ENCODE measurements at regions not wholly inside any gene's neighbourhood (a gene's known extent, or its start where the extent isn't known, plus 50 kb on each side); places are given as distances from the start of the nearest gene placed in this dataset.
"Not testable (repeated sequence)": the region's sequence is repeated elsewhere in the genome, so short reads cannot be mapped to it uniquely, and the experiment has no call there.

DNA sequence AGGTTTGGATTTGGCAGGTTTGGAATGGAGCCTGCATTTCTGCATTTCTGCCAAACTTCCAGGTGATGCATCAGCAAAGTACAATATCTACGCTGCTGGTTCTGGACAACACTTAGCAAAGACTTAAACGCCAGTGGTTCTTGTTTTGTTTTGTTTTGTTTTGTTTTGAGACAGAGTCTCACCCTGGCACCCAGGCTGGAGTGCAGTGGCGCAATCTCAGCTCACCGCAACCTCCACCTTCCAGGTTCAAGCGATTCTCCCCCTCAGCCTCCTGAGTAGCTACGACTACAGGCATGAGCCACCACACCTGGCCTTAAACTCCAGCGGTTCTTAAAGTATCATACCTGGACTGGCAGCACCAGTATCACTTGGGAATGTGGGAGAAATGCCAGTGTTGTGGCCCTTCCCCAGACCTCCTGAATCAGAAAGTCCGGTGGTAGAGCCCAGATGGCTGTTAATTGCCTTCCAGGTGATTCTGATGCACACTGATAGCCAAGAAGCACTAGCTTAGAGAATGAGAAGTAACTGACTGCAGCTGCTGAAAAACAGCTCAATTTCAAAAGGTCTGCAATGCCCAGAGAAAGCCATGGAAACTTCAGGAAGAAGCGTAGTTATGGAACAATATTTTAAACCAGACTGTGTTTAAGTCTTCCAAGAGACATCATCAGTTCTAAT is 114.8 kb upstream of the FOXN3 start:
- DNase-seq (ENCODE audit: low read depth in 2 of 2), result no peak

DNA sequence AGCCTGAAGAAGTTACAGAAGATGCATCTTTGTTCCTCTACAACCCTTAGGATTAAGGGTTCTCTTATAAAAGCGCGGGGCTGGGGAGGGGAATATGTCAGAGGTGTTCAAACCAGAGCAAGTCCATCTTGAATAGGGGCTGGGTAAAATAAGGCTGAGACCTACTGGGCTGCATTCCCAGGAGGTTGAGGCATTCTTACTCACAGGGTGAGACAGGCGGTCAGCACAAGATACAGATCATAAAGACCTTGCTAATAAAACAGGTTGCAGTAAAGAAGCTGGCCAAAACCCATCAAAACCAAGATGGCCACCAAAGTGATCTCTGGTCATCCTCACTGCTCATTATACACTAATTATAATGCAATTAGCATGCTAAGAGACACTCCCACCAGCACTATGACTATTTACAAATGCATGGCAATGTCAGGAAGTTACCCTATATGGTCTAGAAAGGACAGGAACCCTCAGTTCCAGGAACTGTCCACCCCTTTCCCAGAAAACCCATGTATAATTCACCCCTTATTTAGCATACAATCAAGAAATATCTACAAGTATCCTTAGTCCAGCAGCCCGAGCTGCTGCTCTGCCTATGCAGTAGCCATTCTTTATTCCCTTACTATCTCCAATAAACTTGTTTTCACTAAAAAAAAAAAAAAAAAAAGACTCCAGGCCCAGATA is 108.1 kb upstream of the FOXN3 start:
- DNase-seq (ENCODE audit: low read depth in 2 of 2), result no peak

DNA sequence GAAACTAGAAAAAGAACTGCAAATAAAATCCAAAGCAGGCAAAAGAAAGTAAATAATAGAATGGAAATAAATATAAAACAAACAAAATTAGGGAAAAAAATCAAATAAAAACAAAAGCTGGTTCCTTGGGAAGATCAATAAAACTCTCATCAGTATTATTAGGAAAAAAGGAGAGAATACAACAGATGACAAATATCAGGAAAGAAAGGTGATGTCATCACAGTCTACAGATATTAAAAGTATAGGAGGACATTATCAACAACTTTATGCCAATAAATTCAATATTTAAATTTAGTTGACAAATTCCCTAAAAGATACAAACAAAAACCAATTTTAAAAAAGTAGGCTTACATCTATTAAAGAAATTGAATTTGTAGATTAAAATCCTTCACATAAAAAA is 107.4 kb upstream of the FOXN3 start:
- DNase-seq (ENCODE audit: low read depth in 2 of 2), result no peak

DNA sequence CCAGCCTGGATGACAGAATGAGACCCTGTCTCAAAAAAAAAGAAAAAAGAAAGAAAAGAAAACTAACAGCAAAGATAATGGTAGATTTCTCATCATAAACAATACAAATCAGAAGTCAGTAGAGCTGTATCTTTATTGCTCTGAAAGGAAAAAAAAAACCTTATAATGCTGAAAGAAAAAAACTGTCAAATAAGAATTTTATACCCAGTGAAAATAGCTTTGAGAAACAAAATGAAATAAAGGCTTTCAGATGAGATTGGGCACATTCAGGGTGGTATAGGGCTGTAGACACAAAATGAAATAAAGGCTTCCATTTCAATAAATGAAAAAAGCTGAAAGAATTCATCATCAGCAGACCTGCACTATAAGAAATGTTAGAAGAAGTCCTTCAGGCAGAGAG is 105.0 kb upstream of the FOXN3 start:
- no peak for DNase-seq (ENCODE audit: low read depth in 2 of 2)

DNA sequence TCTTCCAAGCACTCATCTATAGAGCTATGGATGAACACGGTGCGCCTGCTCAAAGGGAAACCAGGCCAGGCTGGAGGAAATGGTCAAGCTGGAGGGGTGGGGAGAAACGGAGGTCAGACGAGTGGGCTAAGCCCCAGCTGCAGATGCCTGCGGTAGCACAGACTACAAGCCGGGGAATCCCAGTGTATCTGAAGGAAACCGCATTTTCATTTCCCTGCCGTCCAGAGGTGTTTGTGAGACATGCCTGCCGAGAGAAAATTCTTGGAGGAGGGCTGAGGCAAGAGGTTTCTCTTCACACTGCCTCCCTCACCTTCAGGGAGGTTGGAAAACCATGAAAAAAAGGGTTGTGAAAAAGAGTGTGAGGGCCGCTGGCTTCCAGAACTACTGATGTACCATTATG is 102.0 kb upstream of the FOXN3 start:
- no peak for DNase-seq (ENCODE audit: low read depth in 2 of 2)

DNA sequence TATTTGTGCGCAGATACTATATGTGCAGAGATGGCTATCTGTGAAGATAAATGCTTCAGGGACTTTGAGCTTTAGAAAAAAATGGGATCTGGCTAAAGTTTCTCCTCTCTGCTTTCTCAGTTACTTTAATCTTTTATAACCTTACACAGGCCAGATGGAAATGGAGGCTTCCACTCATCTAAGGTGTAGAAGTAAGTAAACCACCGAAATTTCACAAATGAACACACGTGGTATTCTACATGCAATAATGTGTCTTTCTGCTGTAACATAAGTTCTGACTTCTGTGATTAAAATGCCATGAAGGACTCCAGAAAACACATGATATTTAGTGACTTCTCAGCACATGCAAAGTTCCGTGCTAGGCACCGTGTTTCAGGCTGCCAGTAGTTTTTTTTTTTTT is 99.1 kb upstream of the FOXN3 start:
- no peak for DNase-seq (ENCODE audit: low read depth in 2 of 2)

DNA sequence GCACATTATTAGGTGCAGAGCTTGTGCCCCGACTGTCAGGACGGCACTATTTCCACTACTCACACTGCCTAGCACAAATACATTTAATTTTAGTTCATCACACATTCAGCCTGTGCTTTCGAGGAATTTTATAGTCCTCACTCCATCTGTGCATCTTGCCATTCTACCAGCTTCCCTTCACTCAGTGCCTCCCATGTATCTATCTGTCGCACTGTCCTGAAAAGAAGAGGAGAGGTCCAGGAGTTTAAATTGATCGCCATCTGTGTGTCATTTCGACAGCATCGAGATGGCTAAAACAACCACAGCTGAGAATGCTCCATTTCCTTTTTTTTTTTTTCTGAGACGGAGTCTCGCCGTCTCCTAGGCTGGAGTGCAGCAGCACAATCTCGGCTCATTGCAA is 97.6 kb upstream of the FOXN3 start:
- DNase-seq (ENCODE audit: low read depth in 2 of 2), result no peak

DNA sequence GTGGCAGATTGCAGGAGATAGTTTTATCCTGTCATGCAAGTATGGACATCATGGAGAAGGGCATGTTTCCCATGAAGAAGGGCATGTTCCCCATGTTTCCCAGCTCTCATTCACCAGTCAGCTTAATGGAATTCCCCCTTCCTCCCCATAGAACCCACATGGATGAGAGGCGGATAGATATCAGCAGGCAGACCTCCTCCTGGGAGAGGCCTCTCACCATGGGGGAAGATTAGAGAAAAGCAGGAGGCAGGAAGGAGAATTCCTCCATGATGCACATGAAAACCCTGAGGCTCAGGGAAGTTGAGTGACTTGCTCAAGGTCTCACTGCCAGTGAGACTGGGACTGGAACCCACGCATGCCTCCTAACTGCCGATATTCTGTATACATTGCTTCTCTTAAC is 92.9 kb upstream of the FOXN3 start:
- DNase-seq (ENCODE audit: low read depth in 2 of 2), result no peak

DNA sequence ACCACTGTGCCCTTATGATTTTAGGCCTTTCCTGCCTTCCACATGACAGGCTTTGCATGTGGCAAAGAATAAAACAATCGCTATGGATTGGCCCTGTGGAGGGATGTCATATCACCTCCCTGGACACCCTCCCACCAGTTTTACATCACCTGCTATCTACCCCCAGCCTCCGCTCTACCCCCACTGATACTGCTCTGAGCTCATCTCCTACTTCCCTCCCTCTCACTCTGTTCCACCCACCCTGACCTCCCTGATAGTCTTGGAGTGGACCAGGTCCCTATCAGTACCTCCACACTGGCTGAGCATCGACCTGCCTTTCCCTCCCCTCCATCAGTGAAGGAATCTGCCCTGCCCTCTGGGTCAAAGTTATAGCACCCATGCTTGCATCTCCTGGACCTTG is 91.8 kb upstream of the FOXN3 start:
- DNase-seq (ENCODE audit: low read depth in 2 of 2), result no peak

DNA sequence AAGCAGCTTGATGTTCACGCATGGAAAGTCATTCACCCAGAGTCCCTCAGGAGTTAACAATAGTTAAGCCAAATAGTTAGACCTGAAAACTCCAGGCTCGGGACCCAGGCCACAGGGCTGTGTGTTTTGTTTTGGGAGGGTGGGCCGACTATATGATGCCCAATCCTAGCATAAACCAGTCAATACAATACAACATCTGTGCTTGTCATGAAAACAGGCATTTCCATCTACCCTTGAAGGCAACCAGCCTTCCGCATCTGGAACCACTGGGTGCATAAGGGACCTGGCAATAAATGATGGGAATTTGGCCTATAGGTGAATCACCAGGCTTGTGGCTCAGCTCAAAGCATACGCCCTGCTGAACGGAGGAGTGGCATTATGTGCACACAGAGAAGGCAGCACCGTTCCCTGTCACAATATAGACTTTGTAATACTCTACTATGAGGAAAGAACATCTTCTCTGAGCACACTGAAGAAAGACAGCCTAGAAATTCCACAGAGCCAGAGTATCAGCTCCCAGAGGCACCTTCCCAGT is 91.0 kb upstream of the FOXN3 start:
- DNase-seq (ENCODE audit: low read depth in 2 of 2), result no peak

DNA sequence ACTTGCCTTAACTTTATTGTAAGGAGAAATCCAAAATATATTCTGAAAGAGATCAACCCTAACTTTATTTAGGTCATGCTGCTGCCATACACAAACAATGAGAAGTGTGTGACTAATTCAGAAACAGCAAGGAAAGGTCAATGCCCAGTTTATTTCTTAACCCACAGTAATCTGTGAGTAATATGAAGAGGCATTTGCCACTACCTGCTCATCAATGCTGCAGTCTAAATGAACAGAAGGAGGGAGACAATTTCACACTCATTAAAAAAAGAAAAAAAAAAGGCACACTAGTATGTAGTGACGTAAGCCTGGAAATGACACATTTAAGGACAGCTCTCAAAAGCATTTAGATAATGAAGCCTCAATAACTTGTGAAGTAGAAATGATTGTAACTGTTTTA is 90.5 kb upstream of the FOXN3 start:
- DNase-seq (ENCODE audit: low read depth in 2 of 2), result no peak

DNA sequence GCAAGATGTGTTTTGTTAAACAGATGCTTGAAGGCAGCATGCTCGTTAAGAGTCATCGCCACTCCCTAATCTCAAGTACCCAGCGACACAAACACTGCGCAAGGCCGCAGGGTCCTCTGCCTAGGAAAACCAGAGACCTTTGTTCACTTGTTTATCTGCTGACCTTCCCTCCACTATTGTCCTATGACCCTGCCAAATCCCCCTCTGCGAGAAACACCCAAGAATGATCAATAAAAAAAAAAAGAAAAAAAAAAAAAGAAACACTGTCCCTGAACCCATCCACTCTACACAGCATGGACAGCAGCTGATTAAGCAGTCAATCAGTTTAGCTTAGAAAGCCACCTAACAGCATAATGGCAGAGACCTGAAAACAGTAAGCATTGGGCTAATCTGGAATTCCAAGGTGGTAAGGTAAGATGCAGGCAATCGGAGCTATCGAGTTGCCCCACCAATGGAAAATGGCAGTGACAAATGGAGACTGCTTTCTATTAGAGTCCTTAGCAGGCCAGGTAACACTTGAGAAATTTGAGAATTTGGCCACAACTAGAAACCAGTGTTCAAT is 89.9 kb upstream of the FOXN3 start:
- DNase-seq (ENCODE audit: low read depth in 2 of 2), result not testable (repeated sequence)

DNA sequence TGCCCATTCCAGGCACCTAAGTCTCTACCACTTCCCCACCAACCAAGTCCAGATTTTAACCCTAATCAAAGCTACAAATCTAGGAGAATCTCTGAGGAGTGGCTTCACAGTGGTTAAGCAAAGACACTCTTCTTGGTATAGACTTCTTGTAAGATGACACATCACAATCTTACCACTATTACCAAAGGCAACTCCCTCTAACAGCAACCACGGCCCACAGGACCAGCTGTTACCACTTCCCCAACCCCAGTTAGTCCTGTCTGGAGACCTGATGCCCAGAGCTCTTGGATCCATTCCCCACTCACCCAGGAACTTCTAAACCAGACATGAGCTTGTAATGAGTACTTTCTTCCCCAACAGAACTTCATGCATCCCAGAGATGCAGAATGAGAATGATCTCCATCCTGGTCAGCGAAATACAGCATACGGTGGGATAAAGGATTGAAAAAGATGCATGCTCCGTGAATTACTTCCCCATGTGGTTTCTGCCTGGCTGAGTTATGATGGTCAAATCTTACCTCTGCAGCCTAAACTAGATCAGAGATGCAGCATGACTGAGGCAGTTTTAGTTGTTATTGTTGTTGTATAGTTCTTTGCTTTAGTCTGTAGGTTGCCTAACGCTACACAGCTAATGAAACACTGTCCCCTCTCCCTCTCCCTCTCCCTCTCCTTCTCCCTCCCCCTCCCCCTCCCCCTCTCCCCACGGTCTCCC is 87.7 kb upstream of the FOXN3 start:
- DNase-seq (ENCODE audit: low read depth in 2 of 2), result no peak

DNA sequence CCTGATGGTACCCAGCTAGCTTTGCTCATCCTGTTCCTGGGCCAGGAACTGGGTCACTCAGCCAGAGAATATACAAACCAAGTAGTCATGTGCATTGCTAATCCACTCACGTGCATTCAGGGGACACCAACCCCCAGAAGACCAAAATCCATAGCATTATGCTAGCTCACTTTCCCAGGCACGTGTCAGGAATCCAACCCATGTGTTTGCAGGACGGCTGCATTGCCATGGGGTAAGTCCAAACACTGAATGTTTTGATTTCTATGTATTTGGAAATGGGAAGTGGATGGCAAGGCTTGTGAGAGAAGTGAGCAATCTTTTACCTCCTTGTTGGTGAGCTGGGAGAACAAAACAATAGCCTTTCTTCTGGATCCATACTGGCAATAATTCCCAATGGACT is 87.1 kb upstream of the FOXN3 start:
- DNase-seq (ENCODE audit: low read depth in 2 of 2), result no peak

DNA sequence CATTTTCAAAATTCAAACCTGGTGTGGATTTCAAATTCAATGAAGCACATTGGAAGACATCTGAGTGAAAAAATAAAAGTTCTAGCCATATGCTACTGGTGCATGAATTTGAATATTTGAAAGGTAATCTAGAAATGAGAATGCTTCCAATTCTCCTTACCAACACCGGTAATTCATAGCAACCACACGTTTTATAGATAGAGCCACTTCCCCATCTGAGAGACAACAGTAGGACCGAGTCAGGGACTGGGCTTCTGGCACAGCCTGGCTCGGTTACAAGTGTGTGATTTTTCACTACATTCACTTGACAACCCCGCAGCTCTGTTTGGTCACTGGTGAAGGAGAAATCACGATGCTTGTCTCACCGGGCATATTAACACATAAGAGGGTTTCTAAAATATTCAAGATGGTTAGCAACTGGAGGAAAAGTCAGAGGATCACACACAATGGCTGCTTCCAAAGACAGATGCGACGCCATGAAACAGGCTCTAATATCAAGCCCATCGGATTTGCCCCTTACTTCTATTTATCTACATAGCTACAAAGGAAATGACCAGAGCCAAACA is 86.5 kb upstream of the FOXN3 start:
- DNase-seq (ENCODE audit: low read depth in 2 of 2), result no peak

DNA sequence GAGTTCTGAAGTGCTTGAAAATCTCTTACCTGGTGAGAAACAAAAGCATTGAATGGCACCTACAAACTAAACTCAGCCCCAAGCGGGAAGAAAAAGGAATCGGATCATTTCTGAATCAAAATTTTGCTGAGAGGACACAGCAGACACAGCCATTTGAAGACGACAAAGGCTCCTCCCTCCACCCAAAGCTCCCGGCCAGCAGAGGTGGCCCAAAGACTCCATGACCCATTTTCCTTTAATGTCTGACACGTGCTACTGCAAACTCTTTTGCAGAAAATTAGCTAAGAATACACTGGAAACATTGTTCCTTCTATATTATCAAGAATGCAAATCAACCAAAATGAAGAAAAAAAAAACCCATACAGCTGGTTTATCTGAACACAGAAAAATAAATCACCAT is 85.9 kb upstream of the FOXN3 start:
- DNase-seq (ENCODE audit: low read depth in 2 of 2), result no peak

DNA sequence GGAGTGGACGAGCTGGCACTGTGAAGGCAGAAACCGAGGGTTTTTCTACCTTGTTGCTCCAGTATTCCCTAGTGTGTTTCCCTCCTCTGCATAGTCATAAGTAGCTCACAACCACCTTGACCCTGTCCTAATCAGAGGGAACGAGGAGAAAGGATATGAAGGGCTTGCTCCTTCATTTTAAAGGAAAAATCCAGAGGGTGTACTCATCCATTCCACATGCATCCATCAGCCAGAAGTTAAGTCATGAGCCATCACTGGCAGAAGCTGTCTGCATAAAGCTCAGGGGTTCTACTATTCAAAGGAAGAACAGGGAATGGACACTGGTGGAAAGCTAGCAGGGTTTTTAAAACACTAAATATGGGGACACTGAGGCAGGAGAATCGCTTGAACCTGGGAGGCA is 84.3 kb upstream of the FOXN3 start:
- DNase-seq (ENCODE audit: low read depth in 2 of 2), result no peak

DNA sequence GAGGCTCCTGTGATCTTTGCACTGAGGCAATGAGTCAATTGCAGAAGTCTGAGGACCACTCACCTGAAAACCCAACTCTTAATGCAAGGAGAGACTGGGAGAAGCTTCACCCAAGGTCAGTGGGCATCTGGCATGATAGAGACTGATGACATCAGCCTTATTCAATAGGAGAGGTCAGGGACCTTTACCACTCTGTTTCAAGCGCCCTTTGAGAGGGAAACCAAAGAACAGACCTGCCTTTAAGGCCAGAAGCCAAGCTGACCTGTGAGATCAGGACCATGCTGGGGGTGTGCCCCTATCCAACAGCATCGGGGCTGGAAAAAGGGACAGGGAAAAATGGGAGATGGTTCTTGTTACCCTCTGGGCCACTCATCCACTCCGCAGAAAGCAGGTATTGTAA is 83.3 kb upstream of the FOXN3 start:
- DNase-seq (ENCODE audit: low read depth in 2 of 2), result no peak

DNA sequence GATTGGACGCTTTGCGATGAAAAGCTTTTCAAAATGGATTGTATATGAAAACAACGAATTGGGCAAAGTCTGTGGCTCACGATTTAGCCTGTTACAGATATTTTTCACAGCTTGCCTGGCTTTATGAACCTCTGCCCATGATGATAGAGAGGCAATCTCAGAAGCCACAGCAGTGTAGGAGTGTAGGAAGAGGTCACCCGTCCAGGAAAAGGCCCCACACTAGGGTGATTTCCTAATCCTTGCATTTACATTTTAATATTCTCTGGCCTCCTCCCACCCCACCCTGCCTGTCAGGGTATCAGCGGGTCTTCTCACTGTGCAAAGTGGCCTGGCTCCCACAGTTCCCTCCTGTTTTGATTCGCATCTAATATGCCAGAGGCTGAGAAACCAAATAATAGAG is 81.8 kb upstream of the FOXN3 start:
- DNase-seq (ENCODE audit: low read depth in 2 of 2), result no peak

DNA sequence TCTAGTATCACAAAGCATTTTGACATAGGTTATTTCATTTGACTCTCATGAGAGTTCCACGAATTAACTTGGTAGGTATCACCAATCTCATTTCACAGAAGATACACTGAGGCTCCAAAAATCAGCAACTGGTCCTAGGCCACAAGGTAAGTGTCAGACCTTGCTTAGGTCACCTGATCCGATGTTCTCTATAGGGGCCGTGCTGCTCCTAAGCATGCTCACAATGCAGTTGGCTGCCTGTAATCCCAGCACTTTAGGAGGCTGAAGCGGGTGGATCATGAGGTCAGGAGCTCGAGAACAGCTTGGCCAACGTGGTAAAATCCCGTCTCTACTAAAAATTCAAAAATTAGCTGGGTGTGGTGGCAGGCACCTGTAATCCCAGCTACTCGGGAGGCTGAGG is 78.7 kb upstream of the FOXN3 start:
- no peak for DNase-seq (ENCODE audit: low read depth in 2 of 2)

DNA sequence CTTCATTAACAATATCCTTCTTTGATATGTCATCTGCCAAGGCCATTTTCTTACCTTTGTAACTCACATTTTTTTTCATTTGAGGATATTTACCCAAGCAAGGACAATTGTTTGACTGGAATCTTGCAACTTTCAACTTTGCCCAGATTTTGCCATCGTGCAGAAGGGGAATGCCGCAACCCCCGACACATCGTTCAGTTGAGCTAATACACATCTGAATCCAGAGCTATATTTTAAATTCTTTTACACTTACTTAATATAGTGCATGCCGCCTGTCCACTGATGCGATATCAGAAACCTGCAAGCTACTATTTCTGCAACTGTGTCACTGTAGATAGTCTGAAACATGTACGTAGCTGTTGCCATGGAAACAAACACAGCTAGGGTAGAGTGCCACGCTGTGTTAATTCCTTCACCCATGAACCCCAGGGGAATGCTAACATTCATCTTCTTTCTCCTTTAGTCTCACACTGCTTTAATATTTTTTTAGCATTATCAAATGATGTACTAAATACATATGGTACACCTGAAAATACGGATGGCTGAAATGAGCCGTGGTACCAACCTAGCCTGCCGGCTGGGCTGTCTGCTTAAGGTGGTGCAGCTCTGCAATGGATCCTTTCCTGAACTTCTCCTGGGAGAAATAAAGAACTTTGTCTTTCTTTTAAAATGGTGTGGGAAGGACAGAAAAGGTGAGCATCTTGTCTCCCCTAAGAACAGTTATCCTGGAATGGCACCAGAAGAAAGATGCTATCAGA is 77.0 kb upstream of the FOXN3 start:
- DNase-seq (ENCODE audit: low read depth in 2 of 2), result no peak

DNA sequence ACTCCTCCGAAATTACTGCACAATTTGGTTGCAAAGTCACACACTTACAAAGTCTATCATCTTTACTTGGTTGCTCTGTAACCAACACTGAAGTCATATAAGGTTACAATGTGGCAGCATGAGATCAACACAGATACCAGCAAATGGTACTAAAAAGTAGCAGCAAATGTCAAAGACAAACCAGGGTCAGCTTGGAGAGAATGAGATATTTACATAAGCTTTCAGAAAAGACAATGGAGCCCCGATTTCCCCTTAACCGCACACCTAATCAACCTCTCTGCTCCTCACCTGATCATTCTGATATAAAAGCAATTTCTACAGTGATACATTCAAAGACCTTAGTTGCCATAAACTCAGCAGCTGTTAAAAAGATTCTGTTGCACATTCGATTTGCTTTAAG is 76.4 kb upstream of the FOXN3 start:
- DNase-seq (ENCODE audit: low read depth in 2 of 2), result no peak
